AG09319 (cell line): ENCODE measurements at regions not wholly inside any gene's neighbourhood (a gene's known extent, or its start where the extent isn't known, plus 50 kb on each side); places are given as distances from the start of the nearest gene placed in this dataset.

Experiments used
- DNase-seq: peaks from one replicate; pipeline ENCODE4 v3.0.0-alpha.2; 2010; ENCODE audit warnings: low read depth; ENCODE audit errors: extremely low read depth
- TF ChIP-seq, protein P1 (sequence below): IDR thresholded peaks from 2 replicates; pipeline ENCODE4 v1.5.1; 2011; ENCODE audit warnings: low read depth, mild to moderate bottlenecking, inconsistent platforms, low read length, moderate library complexity

DNA sequence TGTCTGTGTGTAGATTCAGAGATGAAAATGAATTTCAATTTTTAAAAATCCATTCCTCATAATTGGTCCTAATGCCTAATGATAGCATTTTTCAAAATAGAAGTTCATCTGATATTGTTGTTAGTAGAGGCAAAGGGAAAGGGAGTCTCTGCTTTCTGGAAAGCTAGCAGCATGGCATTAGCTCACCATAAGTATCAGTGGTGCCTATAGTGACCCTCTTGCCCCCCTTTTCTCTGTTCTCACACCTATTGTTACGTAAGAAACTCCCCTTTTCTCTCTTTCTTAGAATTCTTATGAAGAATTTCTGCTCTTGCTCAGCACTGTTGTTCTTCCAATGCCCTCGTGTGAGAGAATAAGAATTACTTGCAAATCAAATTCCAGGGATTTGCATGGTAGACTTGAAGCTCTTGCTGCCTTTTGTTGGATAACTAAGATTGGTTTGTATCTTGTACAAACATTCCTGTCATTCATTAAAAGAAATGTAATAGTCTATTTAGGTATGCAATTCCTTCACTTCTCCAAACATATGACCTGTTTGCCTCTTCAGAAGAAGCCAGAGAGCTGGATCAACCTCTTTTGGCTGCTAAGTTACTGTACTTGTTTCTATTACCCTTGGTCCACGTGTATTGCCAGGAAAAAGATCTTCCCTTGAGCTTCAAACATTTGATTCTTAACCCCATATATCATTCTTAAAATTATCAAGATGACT is 69.2 kb upstream of the MAGI3 start:
- DNase-seq = no peak
- TF ChIP-seq, protein P1, sequence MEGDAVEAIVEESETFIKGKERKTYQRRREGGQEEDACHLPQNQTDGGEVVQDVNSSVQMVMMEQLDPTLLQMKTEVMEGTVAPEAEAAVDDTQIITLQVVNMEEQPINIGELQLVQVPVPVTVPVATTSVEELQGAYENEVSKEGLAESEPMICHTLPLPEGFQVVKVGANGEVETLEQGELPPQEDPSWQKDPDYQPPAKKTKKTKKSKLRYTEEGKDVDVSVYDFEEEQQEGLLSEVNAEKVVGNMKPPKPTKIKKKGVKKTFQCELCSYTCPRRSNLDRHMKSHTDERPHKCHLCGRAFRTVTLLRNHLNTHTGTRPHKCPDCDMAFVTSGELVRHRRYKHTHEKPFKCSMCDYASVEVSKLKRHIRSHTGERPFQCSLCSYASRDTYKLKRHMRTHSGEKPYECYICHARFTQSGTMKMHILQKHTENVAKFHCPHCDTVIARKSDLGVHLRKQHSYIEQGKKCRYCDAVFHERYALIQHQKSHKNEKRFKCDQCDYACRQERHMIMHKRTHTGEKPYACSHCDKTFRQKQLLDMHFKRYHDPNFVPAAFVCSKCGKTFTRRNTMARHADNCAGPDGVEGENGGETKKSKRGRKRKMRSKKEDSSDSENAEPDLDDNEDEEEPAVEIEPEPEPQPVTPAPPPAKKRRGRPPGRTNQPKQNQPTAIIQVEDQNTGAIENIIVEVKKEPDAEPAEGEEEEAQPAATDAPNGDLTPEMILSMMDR = no peak

DNA sequence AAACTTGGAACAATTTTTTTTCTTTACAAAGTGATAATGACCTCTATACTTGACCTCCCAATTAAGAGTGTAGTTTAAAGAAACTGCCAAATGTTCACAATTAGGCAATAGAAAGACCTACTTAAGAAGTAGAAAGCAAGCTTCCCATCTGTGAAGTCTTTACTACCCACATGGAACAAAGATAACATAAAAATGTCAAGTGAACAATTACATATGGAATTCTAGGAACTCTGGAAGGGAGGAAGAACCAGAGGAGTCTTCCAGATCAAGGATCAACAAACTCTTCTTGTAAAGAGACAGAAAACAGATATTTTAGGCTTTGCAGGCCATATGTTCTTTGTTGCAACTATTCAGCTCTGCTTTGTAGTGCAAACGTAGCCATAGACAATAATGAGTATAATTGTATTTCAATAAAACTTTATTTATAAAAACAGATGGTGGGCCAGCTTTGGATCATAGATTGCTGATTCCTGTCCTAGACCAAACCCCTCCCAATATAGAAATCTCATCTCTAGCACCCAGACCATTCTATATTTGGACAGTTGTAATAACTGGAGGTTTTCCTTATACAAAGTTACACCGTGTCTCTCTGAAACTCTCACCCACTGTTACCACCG is 68.4 kb upstream of the MAGI3 start:
- TF ChIP-seq, protein P1 = no peak
- DNase-seq = no peak

DNA sequence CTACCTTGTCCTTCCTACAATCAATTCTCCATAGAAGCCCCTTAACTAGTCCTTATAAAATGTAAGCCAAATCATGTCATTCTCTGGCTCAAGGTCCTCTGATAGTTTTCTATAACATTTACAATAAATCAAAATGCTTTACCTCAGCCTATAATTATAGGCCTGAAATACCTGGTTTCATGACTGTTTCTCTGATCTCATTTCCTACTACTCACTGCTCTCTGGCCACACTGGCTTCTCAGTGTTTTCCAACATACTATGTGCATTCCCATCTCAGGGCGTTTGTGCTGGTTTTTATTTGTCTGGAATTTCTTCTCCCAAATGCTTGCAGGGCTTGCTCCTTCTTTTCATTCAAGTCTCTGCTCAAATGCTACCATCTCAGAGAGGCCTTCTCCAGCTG is 67.9 kb upstream of the MAGI3 start:
- no peak for DNase-seq
- TF ChIP-seq, protein P1 = no peak

DNA sequence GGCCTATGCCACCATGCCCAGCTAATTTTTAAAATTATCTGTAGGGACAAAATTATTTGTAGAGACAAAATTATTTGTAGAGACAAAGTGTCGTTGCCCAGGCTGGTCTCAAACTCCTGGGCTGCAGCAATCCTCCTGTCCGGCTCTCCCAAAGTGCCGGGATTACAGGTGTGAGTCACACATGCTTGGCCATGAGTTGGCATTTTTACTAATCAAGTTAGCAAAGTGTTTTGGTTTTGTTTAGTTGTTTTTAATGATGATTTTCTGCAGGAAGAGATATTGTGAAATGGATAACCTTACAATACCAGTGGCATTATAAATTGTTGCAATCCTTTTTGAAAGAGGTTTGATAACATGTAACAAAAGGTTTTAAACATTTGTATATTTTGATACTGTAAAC is 65.3 kb upstream of the MAGI3 start:
- DNase-seq = no peak
- TF ChIP-seq, protein P1 = no peak

DNA sequence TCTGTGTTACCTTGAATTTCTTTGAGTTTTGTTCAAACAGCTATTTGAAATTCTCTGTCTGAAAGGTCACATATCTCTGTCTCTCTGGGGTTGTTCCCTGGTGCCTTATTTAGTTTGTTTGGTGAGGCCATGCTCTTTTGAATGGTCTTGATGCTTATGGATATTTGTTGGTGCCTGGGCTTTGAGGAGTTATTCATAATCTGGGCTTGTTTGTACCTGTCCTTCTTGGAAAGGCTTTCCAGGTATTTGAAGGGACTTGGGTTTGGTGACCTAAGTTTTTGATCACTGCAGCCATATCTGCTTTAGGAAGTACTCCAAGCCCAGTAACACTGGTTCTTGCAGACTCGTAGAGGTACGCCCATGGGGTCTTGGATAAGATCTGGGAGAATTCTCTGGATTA is 63.3 kb upstream of the MAGI3 start:
- TF ChIP-seq, protein P1 = no peak
- DNase-seq = no peak

DNA sequence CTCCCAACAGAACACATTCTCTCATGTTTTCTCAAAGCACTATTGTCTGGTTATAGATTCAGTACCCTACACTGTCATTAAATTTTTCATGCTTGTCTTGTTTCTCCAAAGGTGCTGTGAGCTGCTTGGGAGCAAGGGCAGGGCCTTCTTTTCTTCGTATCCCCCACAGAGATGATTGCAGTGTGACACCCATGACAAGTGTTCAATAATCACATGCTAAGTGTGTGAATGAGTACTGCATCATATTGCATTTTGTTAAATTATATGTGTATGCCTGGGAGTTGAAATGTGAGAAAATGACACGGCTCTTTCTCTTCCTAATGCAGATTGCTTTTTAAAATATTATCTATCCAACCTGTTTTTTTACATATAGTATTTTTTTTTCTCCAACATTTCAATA is 57.3 kb upstream of the MAGI3 start:
- DNase-seq = no peak

DNA sequence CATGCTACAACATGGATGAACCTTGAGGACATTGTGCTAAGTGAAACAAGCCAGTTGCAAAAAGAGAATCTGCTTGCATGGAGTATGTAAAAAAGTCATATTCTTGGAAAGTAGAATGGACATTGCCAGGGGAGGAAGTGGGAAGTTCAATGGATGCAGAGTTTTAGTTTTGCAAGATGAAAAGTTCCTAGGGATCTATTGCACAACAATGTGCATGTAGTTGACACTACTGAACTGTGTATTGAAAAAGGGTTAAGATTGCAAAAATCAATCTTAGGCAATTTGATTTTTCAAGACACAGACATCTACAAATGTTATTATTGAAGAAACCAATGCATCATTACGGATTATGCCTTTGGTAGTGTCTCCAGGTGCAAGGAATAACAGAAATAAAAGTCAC is 50.3 kb upstream of the MAGI3 start:
- TF ChIP-seq, protein P1 = no peak
- no peak for DNase-seq

More for the DNA sequence above, 57.3 kb upstream of the MAGI3 start:
- TF ChIP-seq, protein P1 = no peak
